HEK293T (cell line): ENCODE measurements at regions not wholly inside any gene's neighbourhood (a gene's known extent, or its start where the extent isn't known, plus 50 kb on each side); places are given as distances from the start of the nearest gene placed in this dataset.

Source experiments
- BHLHE40 ChIP-seq: fragments of 450-650 bp; IDR thresholded peaks from 2 replicates; pipeline ENCODE4 v1.6.1; 2016; ENCODE audit warnings: mild to moderate bottlenecking, moderate library complexity, borderline replicate concordance
- FOXA1 ChIP-seq: fragments of 450-650 bp; IDR thresholded peaks from 2 replicates; pipeline ENCODE4 v1.6.1; 2016; ENCODE audit warnings: mild to moderate bottlenecking
- FOXK2 ChIP-seq: fragments of 450-650 bp; IDR thresholded peaks from 2 replicates; pipeline ENCODE4 v1.6.1; 2016; ENCODE audit warnings: mild to moderate bottlenecking
- FOXM1 ChIP-seq: fragments of 450-650 bp; IDR thresholded peaks from 2 replicates; pipeline ENCODE4 v1.6.1; 2017; ENCODE audit warnings: mild to moderate bottlenecking, borderline replicate concordance
- HDGF ChIP-seq: fragments of 450-650 bp; IDR thresholded peaks from 2 replicates; pipeline ENCODE4 v1.6.1; 2017; ENCODE audit warnings: antibody characterized with exemption, borderline replicate concordance
- LEF1 ChIP-seq: fragments of 450-650 bp; IDR thresholded peaks from 2 replicates; pipeline ENCODE4 v1.6.1; 2017; ENCODE audit warnings: mild to moderate bottlenecking, borderline replicate concordance
- NFRKB ChIP-seq: fragments of 450-650 bp; IDR thresholded peaks from 2 replicates; pipeline ENCODE4 v1.6.1; 2016; ENCODE audit warnings: mild to moderate bottlenecking, moderate library complexity
- PKNOX1 ChIP-seq: fragments of 450-650 bp; IDR thresholded peaks from 2 replicates; pipeline ENCODE4 v1.6.1; 2016
- SP1 ChIP-seq: fragments of 450-650 bp; IDR thresholded peaks from 2 replicates; pipeline ENCODE4 v1.6.1; 2017
- SUZ12 ChIP-seq: fragments of 450-650 bp; IDR thresholded peaks from 2 replicates; pipeline ENCODE4 v1.6.1; 2016; ENCODE audit warnings: mild to moderate bottlenecking

- TF ChIP-seq FOXM1: no peak
- TF ChIP-seq SUZ12: no peak
- TF ChIP-seq BHLHE40: no peak
- no peak for TF ChIP-seq LEF1
- TF ChIP-seq FOXK2: no peak
- TF ChIP-seq SP1: no peak
- TF ChIP-seq FOXA1: no peak
- no peak for TF ChIP-seq PKNOX1
- no peak for TF ChIP-seq NFRKB
- TF ChIP-seq HDGF: no peak
These were observed 78.2 kb upstream of the RALGPS2 start for GRCh38 chr1:178646821-178647220.
